ENCODE measurements at regions not wholly inside any gene's neighbourhood (a gene's known extent, or its start where the extent isn't known, plus 50 kb on each side); places are given as distances from the start of the nearest gene placed in this dataset.

- H3K27me3 ChIP-seq (replicated peaks in 2 of 5; ENCODE audit: control insufficient read depth in 4 of 5, insufficient read depth in 5 of 5, low read length in 4 of 5) = peaks cover 0 to 8% (median 0%) of the 10 kb centered on the region in 5 experiments
- POLR2A ChIA-PET = no interaction called here
- no peak for DNase-seq
Measured at GRCh38 chr20:57871237-57871632, 161.4 kb upstream of the PMEPA1 start.

GRCh38 chr20:57870597-57871236 lies 160.9 kb upstream of the PMEPA1 start:
- WGBS (ENCODE audit: insufficient coverage) = 84% methylated on average over 7 of the region's 8 CpGs
- POLR2A ChIA-PET = no interaction called here

More at GRCh38 chr20:57871237-57871632, 161.4 kb upstream of the PMEPA1 start:
- Histone ChIP-seq H3K4me1 (ENCODE audit: control extremely low read depth in 1 of 4, control insufficient read depth in 4 of 4, insufficient read depth in 4 of 4, low read length in 3 of 4) (peaks cover 0 to 4% (median 0%) of the 10 kb centered on the region in 4 experiments), H3K4me3 (ENCODE audit: control insufficient read depth in 1 of 7, extremely low read depth in 1 of 7, insufficient read depth in 4 of 7, low read depth in 2 of 7, low read length in 6 of 7) (no peak overlapping the region), H3K36me3 (ENCODE audit: control insufficient read depth in 4 of 4, insufficient read depth in 4 of 4, low read length in 3 of 4) (no peaks in the 10 kb centered on the region), H3K9me3 (ENCODE audit: control extremely low read depth in 1 of 5, control insufficient read depth in 4 of 5, insufficient read depth in 2 of 5, low read depth in 1 of 5, low read length in 4 of 5) (peaks cover 0 to 5% (median 0%) of the 10 kb centered on the region in 5 experiments), H3K27ac (ENCODE audit: insufficient read depth in 1 of 2, low read depth in 1 of 2, low read length in 2 of 2, poor library complexity in 1 of 2, severe bottlenecking in 2 of 2) (no peak overlapping the region)
- 92% methylated on average over 12 of the region's 12 CpGs for WGBS (ENCODE audit: insufficient coverage)
- CTCF ChIA-PET = no interaction called here

GRCh38 chr20:57869951-57870315 lies 160.1 kb upstream of the PMEPA1 start:
- WGBS (ENCODE audit: insufficient coverage) = 88% methylated on average over 9 of the region's 9 CpGs
- ChIA-PET CTCF (no interaction called here), POLR2A (no interaction called here)
- DNase-seq = no peak
- H3K27me3 ChIP-seq (replicated peaks in 2 of 5; ENCODE audit: control insufficient read depth in 4 of 5, insufficient read depth in 5 of 5, low read length in 4 of 5) = peaks cover 0 to 8% (median 1%) of the 10 kb centered on the region in 5 experiments
- peaks cover 0 to 5% (median 0%) of the 10 kb centered on the region in 5 experiments for H3K9me3 ChIP-seq (ENCODE audit: control extremely low read depth in 1 of 5, control insufficient read depth in 4 of 5, insufficient read depth in 2 of 5, low read depth in 1 of 5, low read length in 4 of 5)
- H3K4me1 ChIP-seq (ENCODE audit: control extremely low read depth in 1 of 4, control insufficient read depth in 4 of 4, insufficient read depth in 4 of 4, low read length in 3 of 4) = peaks cover 0 to 4% (median 0%) of the 10 kb centered on the region in 4 experiments
- no peak overlapping the region for H3K4me3 ChIP-seq (ENCODE audit: control insufficient read depth in 1 of 7, extremely low read depth in 1 of 7, insufficient read depth in 4 of 7, low read depth in 2 of 7, low read length in 6 of 7)
- H3K36me3 ChIP-seq (ENCODE audit: control insufficient read depth in 4 of 4, insufficient read depth in 4 of 4, low read length in 3 of 4) = no peaks in the 10 kb centered on the region
- no peak overlapping the region for H3K27ac ChIP-seq (ENCODE audit: insufficient read depth in 1 of 2, low read depth in 1 of 2, low read length in 2 of 2, poor library complexity in 1 of 2, severe bottlenecking in 2 of 2)

More at GRCh38 chr20:57870597-57871236, 160.9 kb upstream of the PMEPA1 start:
- Histone ChIP-seq H3K27ac (ENCODE audit: insufficient read depth in 1 of 2, low read depth in 1 of 2, low read length in 2 of 2, poor library complexity in 1 of 2, severe bottlenecking in 2 of 2) (no peak overlapping the region), H3K9me3 (ENCODE audit: control extremely low read depth in 1 of 5, control insufficient read depth in 4 of 5, insufficient read depth in 2 of 5, low read depth in 1 of 5, low read length in 4 of 5) (peaks cover 0 to 5% (median 0%) of the 10 kb centered on the region in 5 experiments), H3K36me3 (ENCODE audit: control insufficient read depth in 4 of 4, insufficient read depth in 4 of 4, low read length in 3 of 4) (no peaks in the 10 kb centered on the region), H3K4me1 (ENCODE audit: control extremely low read depth in 1 of 4, control insufficient read depth in 4 of 4, insufficient read depth in 4 of 4, low read length in 3 of 4) (peaks cover 0 to 4% (median 0%) of the 10 kb centered on the region in 4 experiments), H3K27me3 (replicated peaks in 2 of 5; ENCODE audit: control insufficient read depth in 4 of 5, insufficient read depth in 5 of 5, low read length in 4 of 5) (peaks cover 0 to 8% (median 0%) of the 10 kb centered on the region in 5 experiments), H3K4me3 (ENCODE audit: control insufficient read depth in 1 of 7, extremely low read depth in 1 of 7, insufficient read depth in 4 of 7, low read depth in 2 of 7, low read length in 6 of 7) (no peak overlapping the region)
- DNase-seq = no peak
- CTCF ChIA-PET = no interaction called here

GRCh38 chr20:57869291-57869950 lies 159.6 kb upstream of the PMEPA1 start:
- Histone ChIP-seq H3K4me3 (ENCODE audit: control insufficient read depth in 1 of 7, extremely low read depth in 1 of 7, insufficient read depth in 4 of 7, low read depth in 2 of 7, low read length in 6 of 7) (no peak overlapping the region), H3K27ac (ENCODE audit: insufficient read depth in 1 of 2, low read depth in 1 of 2, low read length in 2 of 2, poor library complexity in 1 of 2, severe bottlenecking in 2 of 2) (no peak overlapping the region), H3K9me3 (ENCODE audit: control extremely low read depth in 1 of 5, control insufficient read depth in 4 of 5, insufficient read depth in 2 of 5, low read depth in 1 of 5, low read length in 4 of 5) (peaks cover 0 to 5% (median 0%) of the 10 kb centered on the region in 5 experiments), H3K4me1 (ENCODE audit: control extremely low read depth in 1 of 4, control insufficient read depth in 4 of 4, insufficient read depth in 4 of 4, low read length in 3 of 4) (peaks cover 0 to 4% (median 0%) of the 10 kb centered on the region in 4 experiments), H3K27me3 (replicated peaks in 2 of 5; ENCODE audit: control insufficient read depth in 4 of 5, insufficient read depth in 5 of 5, low read length in 4 of 5) (peaks cover 0 to 8% (median 1%) of the 10 kb centered on the region in 5 experiments), H3K36me3 (ENCODE audit: control insufficient read depth in 4 of 4, insufficient read depth in 4 of 4, low read length in 3 of 4) (no peaks in the 10 kb centered on the region)
- CTCF ChIA-PET = no interaction called here
- DNase-seq = no peak
- POLR2A ChIA-PET = no interaction called here
- WGBS (ENCODE audit: insufficient coverage) = 90% methylated on average over 7 of the region's 10 CpGs

- H3K4me1 ChIP-seq (ENCODE audit: control extremely low read depth in 1 of 4, control insufficient read depth in 4 of 4, insufficient read depth in 4 of 4, low read length in 3 of 4) = peaks cover 0 to 4% (median 0%) of the 10 kb centered on the region in 4 experiments
- no peak overlapping the region for H3K4me3 ChIP-seq (ENCODE audit: control insufficient read depth in 1 of 7, extremely low read depth in 1 of 7, insufficient read depth in 4 of 7, low read depth in 2 of 7, low read length in 6 of 7)
- no peaks in the 10 kb centered on the region for H3K36me3 ChIP-seq (ENCODE audit: control insufficient read depth in 4 of 4, insufficient read depth in 4 of 4, low read length in 3 of 4)
- H3K27ac ChIP-seq (ENCODE audit: insufficient read depth in 1 of 2, low read depth in 1 of 2, low read length in 2 of 2, poor library complexity in 1 of 2, severe bottlenecking in 2 of 2) = no peak overlapping the region
- CTCF ChIA-PET = interaction anchor here (0.5 to 1.0 kb wide), 3 partner anchors 196 to 1590 kb away, joined by 3 read pairs; no protein-coding TSS in a partner anchor
- POLR2A ChIA-PET = no interaction called here
- WGBS (ENCODE audit: insufficient coverage) = 90% methylated on average over 15 of the region's 15 CpGs
- no peak for DNase-seq
- peaks cover 0 to 5% (median 0%) of the 10 kb centered on the region in 5 experiments for H3K9me3 ChIP-seq (ENCODE audit: control extremely low read depth in 1 of 5, control insufficient read depth in 4 of 5, insufficient read depth in 2 of 5, low read depth in 1 of 5, low read length in 4 of 5)
- peaks cover 0 to 8% (median 1%) of the 10 kb centered on the region in 5 experiments for H3K27me3 ChIP-seq (replicated peaks in 2 of 5; ENCODE audit: control insufficient read depth in 4 of 5, insufficient read depth in 5 of 5, low read length in 4 of 5)
Measured at GRCh38 chr20:57868310-57868709, 158.5 kb upstream of the PMEPA1 start.

GRCh38 chr20:57867807-57868206 lies 158.0 kb upstream of the PMEPA1 start:
- H3K4me1 ChIP-seq (ENCODE audit: control extremely low read depth in 1 of 4, control insufficient read depth in 4 of 4, insufficient read depth in 4 of 4, low read length in 3 of 4) = peaks cover 0 to 4% (median 0%) of the 10 kb centered on the region in 4 experiments
- no peaks in the 10 kb centered on the region for H3K36me3 ChIP-seq (ENCODE audit: control insufficient read depth in 4 of 4, insufficient read depth in 4 of 4, low read length in 3 of 4)
- H3K27ac ChIP-seq (ENCODE audit: insufficient read depth in 1 of 2, low read depth in 1 of 2, low read length in 2 of 2, poor library complexity in 1 of 2, severe bottlenecking in 2 of 2) = no peak overlapping the region
- POLR2A ChIA-PET = no interaction called here
- H3K27me3 ChIP-seq (replicated peaks in 2 of 5; ENCODE audit: control insufficient read depth in 4 of 5, insufficient read depth in 5 of 5, low read length in 4 of 5) = peaks cover 0 to 8% (median 1%) of the 10 kb centered on the region in 5 experiments
- no peak for DNase-seq
- 94% methylated on average over 2 of the region's 2 CpGs for WGBS (ENCODE audit: insufficient coverage)
- H3K4me3 ChIP-seq (ENCODE audit: control insufficient read depth in 1 of 7, extremely low read depth in 1 of 7, insufficient read depth in 4 of 7, low read depth in 2 of 7, low read length in 6 of 7) = no peak overlapping the region
- H3K9me3 ChIP-seq (ENCODE audit: control extremely low read depth in 1 of 5, control insufficient read depth in 4 of 5, insufficient read depth in 2 of 5, low read depth in 1 of 5, low read length in 4 of 5) = peaks cover 0 to 7% (median 0%) of the 10 kb centered on the region in 5 experiments
- CTCF ChIA-PET = interaction anchor here (0.5 to 1.1 kb wide), 3 partner anchors 14 to 1590 kb away, joined by 3 to 4 read pairs (median 3); no protein-coding TSS in a partner anchor

All from common myeloid progenitor, CD34-positive (primary cell).